GM23338 (cell line): ENCODE measurements at regions not wholly inside any gene's neighbourhood (a gene's known extent, or its start where the extent isn't known, plus 50 kb on each side); places are given as distances from the start of the nearest gene placed in this dataset.

Experiments used
- CREB1 ChIP-seq: fragments of 250-450 bp; sonication (Bioruptor Pico); IDR thresholded peaks from 2 replicates; pipeline ENCODE4 v1.5.0; 2020; ENCODE audit warnings: low read depth, mild to moderate bottlenecking, moderate library complexity
- EZH2 ChIP-seq: fragments of 200-600 bp; sonication (generic); IDR thresholded peaks from one replicate; pipeline ENCODE4 v1.8.0; 2017; ENCODE audit warnings: antibody characterized with exemption, mild to moderate bottlenecking, low read depth; ENCODE audit not compliant: unreplicated experiment
- EZH2phosphoT487 ChIP-seq: fragments of 200-600 bp; sonication (generic); IDR thresholded peaks from one replicate; pipeline ENCODE4 v1.8.1; 2018; ENCODE audit warnings: antibody characterized with exemption; ENCODE audit not compliant: unreplicated experiment
- JUNB ChIP-seq: IDR thresholded peaks from one replicate; pipeline ENCODE4 v1.6.1; 2016; ENCODE audit warnings: antibody characterized with exemption; ENCODE audit not compliant: unreplicated experiment
- POLR2AphosphoS5 ChIP-seq: IDR thresholded peaks from 2 replicates; pipeline ENCODE4 v1.6.1; 2016; ENCODE audit warnings: antibody characterized with exemption, low read depth
- STAT1 ChIP-seq: IDR thresholded peaks from one replicate; pipeline ENCODE4 v1.6.1; 2016; ENCODE audit warnings: antibody characterized with exemption; ENCODE audit not compliant: unreplicated experiment
- ZNF331 ChIP-seq: fragments of 250-450 bp; sonication (Bioruptor Pico); IDR thresholded peaks from 2 replicates; pipeline ENCODE4 v1.5.0; 2020; ENCODE audit warnings: low read depth, mild to moderate bottlenecking, moderate library complexity
- TF ChIP-seq, protein P1 (sequence below): fragments of 250-450 bp; sonication (Bioruptor Pico); IDR thresholded peaks from 2 replicates; pipeline ENCODE4 v1.5.0; 2020; ENCODE audit warnings: mild to moderate bottlenecking, moderate library complexity
- TF ChIP-seq, protein P2 (sequence below), 2 experiments: fragments of 200-600 bp in 1 of 2; sonication (generic) in 1 of 2; conservative IDR thresholded peaks; 2 replicates each; pipeline versions ENCODE4 v1.5.1 to v1.6.1; 2016 to 2017; ENCODE audit warnings: antibody characterized with exemption in 2 of 2, low read depth in 2 of 2, mild to moderate bottlenecking in 2 of 2, moderate library complexity in 1 of 2
- TF ChIP-seq, protein P3 (sequence below): IDR thresholded peaks from one replicate; pipeline ENCODE4 v1.6.1; 2018; ENCODE audit warnings: antibody characterized with exemption; ENCODE audit not compliant: unreplicated experiment

DNA sequence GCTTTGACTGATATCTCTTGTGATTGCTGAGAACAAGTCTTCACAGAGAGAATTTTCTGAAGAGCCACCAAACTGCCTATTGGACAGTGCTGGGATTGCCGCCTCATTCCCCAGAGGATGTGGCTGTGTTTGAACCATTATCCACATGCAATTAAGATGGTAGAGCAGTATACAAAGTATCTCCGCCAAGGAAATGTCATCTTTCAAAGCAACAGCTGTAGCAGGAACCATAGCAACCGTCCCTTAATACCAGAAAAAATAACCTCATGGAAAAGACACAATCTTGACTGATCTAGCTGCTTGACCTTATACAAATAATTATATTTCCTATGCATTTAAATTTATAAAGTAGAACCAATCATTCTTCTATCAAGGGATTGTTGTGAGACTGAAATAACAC lies 772.6 kb upstream of the FAM98A start (continued):
- TF ChIP-seq, protein P1, sequence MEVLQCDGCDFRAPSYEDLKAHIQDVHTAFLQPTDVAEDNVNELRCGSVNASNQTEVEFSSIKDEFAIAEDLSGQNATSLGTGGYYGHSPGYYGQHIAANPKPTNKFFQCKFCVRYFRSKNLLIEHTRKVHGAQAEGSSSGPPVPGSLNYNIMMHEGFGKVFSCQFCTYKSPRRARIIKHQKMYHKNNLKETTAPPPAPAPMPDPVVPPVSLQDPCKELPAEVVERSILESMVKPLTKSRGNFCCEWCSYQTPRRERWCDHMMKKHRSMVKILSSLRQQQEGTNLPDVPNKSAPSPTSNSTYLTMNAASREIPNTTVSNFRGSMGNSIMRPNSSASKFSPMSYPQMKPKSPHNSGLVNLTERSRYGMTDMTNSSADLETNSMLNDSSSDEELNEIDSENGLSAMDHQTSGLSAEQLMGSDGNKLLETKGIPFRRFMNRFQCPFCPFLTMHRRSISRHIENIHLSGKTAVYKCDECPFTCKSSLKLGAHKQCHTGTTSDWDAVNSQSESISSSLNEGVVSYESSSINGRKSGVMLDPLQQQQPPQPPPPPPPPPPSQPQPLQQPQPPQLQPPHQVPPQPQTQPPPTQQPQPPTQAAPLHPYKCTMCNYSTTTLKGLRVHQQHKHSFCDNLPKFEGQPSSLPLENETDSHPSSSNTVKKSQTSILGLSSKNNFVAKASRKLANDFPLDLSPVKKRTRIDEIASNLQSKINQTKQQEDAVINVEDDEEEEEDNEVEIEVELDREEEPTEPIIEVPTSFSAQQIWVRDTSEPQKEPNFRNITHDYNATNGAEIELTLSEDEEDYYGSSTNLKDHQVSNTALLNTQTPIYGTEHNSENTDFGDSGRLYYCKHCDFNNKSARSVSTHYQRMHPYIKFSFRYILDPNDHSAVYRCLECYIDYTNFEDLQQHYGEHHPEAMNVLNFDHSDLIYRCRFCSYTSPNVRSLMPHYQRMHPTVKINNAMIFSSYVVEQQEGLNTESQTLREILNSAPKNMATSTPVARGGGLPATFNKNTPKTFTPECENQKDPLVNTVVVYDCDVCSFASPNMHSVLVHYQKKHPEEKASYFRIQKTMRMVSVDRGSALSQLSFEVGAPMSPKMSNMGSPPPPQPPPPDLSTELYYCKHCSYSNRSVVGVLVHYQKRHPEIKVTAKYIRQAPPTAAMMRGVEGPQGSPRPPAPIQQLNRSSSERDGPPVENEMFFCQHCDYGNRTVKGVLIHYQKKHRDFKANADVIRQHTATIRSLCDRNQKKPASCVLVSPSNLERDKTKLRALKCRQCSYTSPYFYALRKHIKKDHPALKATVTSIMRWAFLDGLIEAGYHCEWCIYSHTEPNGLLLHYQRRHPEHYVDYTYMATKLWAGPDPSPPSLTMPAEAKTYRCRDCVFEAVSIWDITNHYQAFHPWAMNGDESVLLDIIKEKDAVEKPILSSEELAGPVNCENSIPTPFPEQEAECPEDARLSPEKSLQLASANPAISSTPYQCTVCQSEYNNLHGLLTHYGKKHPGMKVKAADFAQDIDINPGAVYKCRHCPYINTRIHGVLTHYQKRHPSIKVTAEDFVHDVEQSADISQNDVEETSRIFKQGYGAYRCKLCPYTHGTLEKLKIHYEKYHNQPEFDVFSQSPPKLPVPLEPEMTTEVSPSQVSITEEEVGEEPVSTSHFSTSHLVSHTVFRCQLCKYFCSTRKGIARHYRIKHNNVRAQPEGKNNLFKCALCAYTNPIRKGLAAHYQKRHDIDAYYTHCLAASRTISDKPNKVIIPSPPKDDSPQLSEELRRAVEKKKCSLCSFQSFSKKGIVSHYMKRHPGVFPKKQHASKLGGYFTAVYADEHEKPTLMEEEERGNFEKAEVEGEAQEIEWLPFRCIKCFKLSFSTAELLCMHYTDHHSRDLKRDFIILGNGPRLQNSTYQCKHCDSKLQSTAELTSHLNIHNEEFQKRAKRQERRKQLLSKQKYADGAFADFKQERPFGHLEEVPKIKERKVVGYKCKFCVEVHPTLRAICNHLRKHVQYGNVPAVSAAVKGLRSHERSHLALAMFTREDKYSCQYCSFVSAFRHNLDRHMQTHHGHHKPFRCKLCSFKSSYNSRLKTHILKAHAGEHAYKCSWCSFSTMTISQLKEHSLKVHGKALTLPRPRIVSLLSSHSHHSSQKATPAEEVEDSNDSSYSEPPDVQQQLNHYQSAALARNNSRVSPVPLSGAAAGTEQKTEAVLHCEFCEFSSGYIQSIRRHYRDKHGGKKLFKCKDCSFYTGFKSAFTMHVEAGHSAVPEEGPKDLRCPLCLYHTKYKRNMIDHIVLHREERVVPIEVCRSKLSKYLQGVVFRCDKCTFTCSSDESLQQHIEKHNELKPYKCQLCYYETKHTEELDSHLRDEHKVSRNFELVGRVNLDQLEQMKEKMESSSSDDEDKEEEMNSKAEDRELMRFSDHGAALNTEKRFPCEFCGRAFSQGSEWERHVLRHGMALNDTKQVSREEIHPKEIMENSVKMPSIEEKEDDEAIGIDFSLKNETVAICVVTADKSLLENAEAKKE (CRISPR knock-in tag) = no peak
- no peak for TF ChIP-seq ZNF331 (CRISPR knock-in tag)
- TF ChIP-seq POLR2AphosphoS5 = no peak
- no peak for TF ChIP-seq STAT1
- no peak for TF ChIP-seq JUNB
- TF ChIP-seq, protein P2, sequence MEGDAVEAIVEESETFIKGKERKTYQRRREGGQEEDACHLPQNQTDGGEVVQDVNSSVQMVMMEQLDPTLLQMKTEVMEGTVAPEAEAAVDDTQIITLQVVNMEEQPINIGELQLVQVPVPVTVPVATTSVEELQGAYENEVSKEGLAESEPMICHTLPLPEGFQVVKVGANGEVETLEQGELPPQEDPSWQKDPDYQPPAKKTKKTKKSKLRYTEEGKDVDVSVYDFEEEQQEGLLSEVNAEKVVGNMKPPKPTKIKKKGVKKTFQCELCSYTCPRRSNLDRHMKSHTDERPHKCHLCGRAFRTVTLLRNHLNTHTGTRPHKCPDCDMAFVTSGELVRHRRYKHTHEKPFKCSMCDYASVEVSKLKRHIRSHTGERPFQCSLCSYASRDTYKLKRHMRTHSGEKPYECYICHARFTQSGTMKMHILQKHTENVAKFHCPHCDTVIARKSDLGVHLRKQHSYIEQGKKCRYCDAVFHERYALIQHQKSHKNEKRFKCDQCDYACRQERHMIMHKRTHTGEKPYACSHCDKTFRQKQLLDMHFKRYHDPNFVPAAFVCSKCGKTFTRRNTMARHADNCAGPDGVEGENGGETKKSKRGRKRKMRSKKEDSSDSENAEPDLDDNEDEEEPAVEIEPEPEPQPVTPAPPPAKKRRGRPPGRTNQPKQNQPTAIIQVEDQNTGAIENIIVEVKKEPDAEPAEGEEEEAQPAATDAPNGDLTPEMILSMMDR (conservative IDR thresholded peaks at IDR 0.05; ENCODE audit: low read depth in 2 of 2) = no peak
- TF ChIP-seq, protein P3, sequence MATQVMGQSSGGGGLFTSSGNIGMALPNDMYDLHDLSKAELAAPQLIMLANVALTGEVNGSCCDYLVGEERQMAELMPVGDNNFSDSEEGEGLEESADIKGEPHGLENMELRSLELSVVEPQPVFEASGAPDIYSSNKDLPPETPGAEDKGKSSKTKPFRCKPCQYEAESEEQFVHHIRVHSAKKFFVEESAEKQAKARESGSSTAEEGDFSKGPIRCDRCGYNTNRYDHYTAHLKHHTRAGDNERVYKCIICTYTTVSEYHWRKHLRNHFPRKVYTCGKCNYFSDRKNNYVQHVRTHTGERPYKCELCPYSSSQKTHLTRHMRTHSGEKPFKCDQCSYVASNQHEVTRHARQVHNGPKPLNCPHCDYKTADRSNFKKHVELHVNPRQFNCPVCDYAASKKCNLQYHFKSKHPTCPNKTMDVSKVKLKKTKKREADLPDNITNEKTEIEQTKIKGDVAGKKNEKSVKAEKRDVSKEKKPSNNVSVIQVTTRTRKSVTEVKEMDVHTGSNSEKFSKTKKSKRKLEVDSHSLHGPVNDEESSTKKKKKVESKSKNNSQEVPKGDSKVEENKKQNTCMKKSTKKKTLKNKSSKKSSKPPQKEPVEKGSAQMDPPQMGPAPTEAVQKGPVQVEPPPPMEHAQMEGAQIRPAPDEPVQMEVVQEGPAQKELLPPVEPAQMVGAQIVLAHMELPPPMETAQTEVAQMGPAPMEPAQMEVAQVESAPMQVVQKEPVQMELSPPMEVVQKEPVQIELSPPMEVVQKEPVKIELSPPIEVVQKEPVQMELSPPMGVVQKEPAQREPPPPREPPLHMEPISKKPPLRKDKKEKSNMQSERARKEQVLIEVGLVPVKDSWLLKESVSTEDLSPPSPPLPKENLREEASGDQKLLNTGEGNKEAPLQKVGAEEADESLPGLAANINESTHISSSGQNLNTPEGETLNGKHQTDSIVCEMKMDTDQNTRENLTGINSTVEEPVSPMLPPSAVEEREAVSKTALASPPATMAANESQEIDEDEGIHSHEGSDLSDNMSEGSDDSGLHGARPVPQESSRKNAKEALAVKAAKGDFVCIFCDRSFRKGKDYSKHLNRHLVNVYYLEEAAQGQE = no peak
- no peak for TF ChIP-seq EZH2
- no peak for TF ChIP-seq EZH2phosphoT487
- no peak for TF ChIP-seq CREB1 (CRISPR knock-in tag)
